ENCODE measurements at regions not wholly inside any gene's neighbourhood (a gene's known extent, or its start where the extent isn't known, plus 50 kb on each side); places are given as distances from the start of the nearest gene placed in this dataset.

DNA sequence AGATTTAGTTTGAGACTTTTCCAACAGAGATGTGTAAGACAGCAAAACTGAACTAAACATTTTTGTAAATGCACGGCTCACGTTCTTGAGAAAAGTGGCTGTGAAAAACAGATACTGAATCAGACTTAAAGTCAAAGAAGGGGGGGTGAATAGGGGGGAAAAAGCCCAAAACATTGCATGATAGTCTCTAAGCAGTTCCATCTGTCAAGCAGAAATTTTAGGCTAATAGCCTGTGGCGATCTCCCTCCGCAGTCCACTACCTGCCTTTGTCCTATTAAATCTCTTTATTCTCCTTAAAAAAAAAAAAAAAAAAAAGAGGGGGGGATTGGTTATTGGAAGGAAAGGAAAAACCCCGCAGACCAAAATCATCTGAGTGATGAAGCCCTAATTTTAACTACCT lies 217.6 kb upstream of the NFIA start:
- Histone ChIP-seq H3K4me3 (no peak overlapping the region), H3K27me3 (no peaks in the 10 kb centered on the region), H3K9me3 (no peaks in the 10 kb centered on the region), H3K4me1 (peaks cover 6% of the 10 kb centered on the region), H3K36me3 (no peaks in the 10 kb centered on the region), H3K27ac (no peak overlapping the region)
- intact Hi-C loops (cut with DNase I), result no loop called here
- no peak for ATAC-seq
- no peak for DNase-seq
- TF ChIP-seq, protein P1, sequence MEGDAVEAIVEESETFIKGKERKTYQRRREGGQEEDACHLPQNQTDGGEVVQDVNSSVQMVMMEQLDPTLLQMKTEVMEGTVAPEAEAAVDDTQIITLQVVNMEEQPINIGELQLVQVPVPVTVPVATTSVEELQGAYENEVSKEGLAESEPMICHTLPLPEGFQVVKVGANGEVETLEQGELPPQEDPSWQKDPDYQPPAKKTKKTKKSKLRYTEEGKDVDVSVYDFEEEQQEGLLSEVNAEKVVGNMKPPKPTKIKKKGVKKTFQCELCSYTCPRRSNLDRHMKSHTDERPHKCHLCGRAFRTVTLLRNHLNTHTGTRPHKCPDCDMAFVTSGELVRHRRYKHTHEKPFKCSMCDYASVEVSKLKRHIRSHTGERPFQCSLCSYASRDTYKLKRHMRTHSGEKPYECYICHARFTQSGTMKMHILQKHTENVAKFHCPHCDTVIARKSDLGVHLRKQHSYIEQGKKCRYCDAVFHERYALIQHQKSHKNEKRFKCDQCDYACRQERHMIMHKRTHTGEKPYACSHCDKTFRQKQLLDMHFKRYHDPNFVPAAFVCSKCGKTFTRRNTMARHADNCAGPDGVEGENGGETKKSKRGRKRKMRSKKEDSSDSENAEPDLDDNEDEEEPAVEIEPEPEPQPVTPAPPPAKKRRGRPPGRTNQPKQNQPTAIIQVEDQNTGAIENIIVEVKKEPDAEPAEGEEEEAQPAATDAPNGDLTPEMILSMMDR (IDR thresholded peaks at IDR 0.05), result no peak

- Histone ChIP-seq H3K27ac (no peak overlapping the region), H3K27me3 (no peaks in the 10 kb centered on the region), H3K4me3 (no peak overlapping the region), H3K4me1 (peaks cover 6% of the 10 kb centered on the region), H3K36me3 (no peaks in the 10 kb centered on the region), H3K9me3 (no peaks in the 10 kb centered on the region)
- no peak for ATAC-seq
- intact Hi-C loops (cut with DNase I), result no loop called here
- no peak for DNase-seq
- TF ChIP-seq, protein P1 (IDR thresholded peaks at IDR 0.05), result no peak
Measured at GRCh38 chr1:60863131-60863530, 219.2 kb upstream of the NFIA start.

- ATAC-seq (no peak), DNase-seq (no peak)
- Histone ChIP-seq H3K4me3 (no peak overlapping the region), H3K9me3 (no peaks in the 10 kb centered on the region), H3K4me1 (peaks cover 6% of the 10 kb centered on the region), H3K27ac (no peak overlapping the region), H3K27me3 (no peaks in the 10 kb centered on the region), H3K36me3 (no peaks in the 10 kb centered on the region)
- intact Hi-C loops (cut with DNase I), result no loop called here
- TF ChIP-seq, protein P1 (IDR thresholded peaks at IDR 0.05), result no peak
Measured at GRCh38 chr1:60861961-60862567, 220.3 kb upstream of the NFIA start.

DNA sequence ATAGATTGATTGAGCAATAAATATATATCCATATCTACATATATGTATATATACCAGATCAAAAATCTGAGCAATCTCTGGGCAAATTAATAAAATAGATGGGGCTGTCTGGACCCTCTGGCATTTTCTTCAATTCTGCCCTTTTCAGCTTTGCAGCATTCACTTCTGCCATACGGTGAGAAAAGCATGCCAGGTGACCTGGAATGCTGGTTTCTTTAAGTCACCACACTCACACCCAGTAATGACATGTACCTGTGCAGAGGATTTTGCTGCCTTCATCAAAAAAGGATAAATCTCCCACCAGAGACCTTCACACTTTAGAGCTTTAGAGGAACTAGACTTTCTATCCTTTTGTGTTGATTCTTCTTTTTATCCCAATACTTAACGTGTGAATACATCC lies 223.2 kb upstream of the NFIA start:
- H3K4me1 ChIP-seq, result no peaks in the 10 kb centered on the region
- no peak overlapping the region for H3K27ac ChIP-seq
- no peaks in the 10 kb centered on the region for H3K9me3 ChIP-seq
- TF ChIP-seq, protein P1 (IDR thresholded peaks at IDR 0.05), result no peak
- intact Hi-C loops (cut with DNase I), result no loop called here
- H3K4me3 ChIP-seq, result no peak overlapping the region
- H3K27me3 ChIP-seq, result no peaks in the 10 kb centered on the region
- DNase-seq, result no peak
- ATAC-seq, result no peak
- H3K36me3 ChIP-seq, result no peaks in the 10 kb centered on the region

DNA sequence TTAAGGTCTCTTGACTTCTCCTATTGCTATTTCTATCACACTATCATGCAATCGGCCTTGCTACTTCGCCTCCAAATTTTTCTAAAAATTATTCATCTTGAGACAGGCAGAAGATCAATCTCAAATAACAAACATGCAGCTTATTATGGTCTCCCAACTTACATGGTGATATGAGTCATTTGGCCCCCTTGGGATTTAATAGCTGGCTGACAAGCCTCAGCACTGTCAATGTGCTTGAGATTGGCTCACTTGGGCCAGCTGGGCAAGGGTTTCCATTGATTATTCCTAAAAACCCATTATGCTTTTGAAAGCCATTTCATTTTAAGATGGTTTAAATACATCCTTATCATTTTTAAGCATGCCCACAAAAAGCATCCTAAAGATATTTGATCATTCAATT lies 224.5 kb upstream of the NFIA start:
- intact Hi-C loops (cut with DNase I), result no loop called here
- Histone ChIP-seq H3K36me3 (no peaks in the 10 kb centered on the region), H3K4me3 (no peak overlapping the region), H3K27ac (no peak overlapping the region), H3K27me3 (no peaks in the 10 kb centered on the region), H3K4me1 (no peaks in the 10 kb centered on the region), H3K9me3 (no peaks in the 10 kb centered on the region)
- TF ChIP-seq, protein P1 (IDR thresholded peaks at IDR 0.05), result no peak
- DNase-seq (no peak), ATAC-seq (no peak)

DNA sequence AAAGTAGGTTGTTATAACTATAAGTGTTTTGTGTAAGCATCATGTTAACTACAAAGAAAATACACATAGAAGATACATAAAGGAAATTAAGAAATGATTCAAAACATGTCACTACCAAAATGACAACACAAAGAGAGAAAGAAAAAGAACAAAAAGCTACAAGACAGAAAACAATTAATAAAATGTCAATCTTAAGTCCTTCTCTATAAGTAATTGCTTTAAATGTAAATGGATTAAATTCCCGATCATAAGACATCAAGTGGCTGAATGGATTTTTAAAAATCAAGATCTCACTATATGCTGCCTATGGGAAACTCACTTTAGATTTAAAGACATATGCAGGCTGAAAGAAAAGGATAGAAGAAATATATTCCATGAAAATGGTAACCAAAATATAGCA lies 232.3 kb upstream of the NFIA start:
- intact Hi-C loops (cut with DNase I), result no loop called here

More for the DNA sequence above, 232.3 kb upstream of the NFIA start:
- H3K27ac ChIP-seq, result no peak overlapping the region
- TF ChIP-seq, protein P1 (IDR thresholded peaks at IDR 0.05), result no peak
- DNase-seq, result no peak
- no peaks in the 10 kb centered on the region for H3K27me3 ChIP-seq
- H3K4me3 ChIP-seq, result no peak overlapping the region
- no peaks in the 10 kb centered on the region for H3K36me3 ChIP-seq
- H3K9me3 ChIP-seq, result no peaks in the 10 kb centered on the region
- ATAC-seq, result no peak
- H3K4me1 ChIP-seq, result no peaks in the 10 kb centered on the region
